Mesothelial cell of epicardium (in vitro differentiated cells): ENCODE measurements at regions not wholly inside any gene's neighbourhood (a gene's known extent, or its start where the extent isn't known, plus 50 kb on each side); places are given as distances from the start of the nearest gene placed in this dataset.

ENCODE experiments used
- DNase-seq, 2 experiments: peaks; one replicate each; pipeline ENCODE4 v3.0.0; 2021; ENCODE audit warnings: low spot score in 2 of 2; ENCODE audit not compliant: unreplicated experiment in 2 of 2
- H3K27ac Mint-ChIP-seq: 2 replicates; pipeline ENCODE4 v1.8.0; 2021; ENCODE audit warnings: mixed read lengths
- H3K27me3 Mint-ChIP-seq: 2 replicates; pipeline ENCODE4 v1.8.0; 2021; ENCODE audit warnings: low read depth, mixed read lengths
- H3K36me3 Mint-ChIP-seq: 2 replicates; pipeline ENCODE4 v1.8.0; 2021; ENCODE audit warnings: mixed read lengths
- H3K4me1 Mint-ChIP-seq: 2 replicates; pipeline ENCODE4 v1.8.0; 2021; ENCODE audit warnings: mixed read lengths
- H3K4me3 Mint-ChIP-seq: 2 replicates; pipeline ENCODE4 v1.8.0; 2021; ENCODE audit warnings: mild to moderate bottlenecking, moderate library complexity, mixed read lengths
- H3K9me3 Mint-ChIP-seq: 2 replicates; pipeline ENCODE4 v1.8.0; 2021; ENCODE audit warnings: mixed read lengths
- CTCF ChIP-seq: fragments of 200-600 bp; sonication (generic); IDR thresholded peaks from one replicate; pipeline ENCODE4 v1.5.0; 2021; ENCODE audit warnings: antibody characterized with exemption; ENCODE audit not compliant: unreplicated experiment

DNA sequence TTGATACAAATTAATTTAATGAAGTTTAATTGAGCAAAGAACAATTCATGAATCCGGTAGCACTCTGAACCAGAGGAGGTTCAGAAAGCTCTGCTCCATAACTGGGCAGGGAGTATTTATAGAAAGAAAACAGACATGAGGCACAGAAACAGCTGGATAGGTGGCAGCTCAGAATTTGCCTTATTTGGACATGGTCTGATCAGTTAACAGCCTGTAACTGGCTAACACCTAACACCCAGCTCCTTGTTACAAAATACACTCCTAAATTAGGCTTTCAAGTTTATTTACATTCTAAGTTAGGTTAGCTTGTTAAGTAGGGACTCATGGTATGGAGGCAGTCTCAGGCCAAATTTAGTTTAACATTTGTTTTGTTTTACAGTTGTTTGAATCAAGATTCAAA is 67.8 kb upstream of the TMCC3 start:
- Mint-ChIP-seq H3K4me3 (no peak overlapping the region), H3K4me1 (peaks cover 14% of the 10 kb centered on the region), H3K36me3 (no peaks in the 10 kb centered on the region), H3K9me3 (no peaks in the 10 kb centered on the region), H3K27me3 (no peaks in the 10 kb centered on the region), H3K27ac (no peak overlapping the region)
- no peak for DNase-seq
- TF ChIP-seq CTCF, result no peak

GRCh38 chr12:94717656-94718055 is 67.3 kb upstream of the TMCC3 start:
- Mint-ChIP-seq H3K27me3 (no peaks in the 10 kb centered on the region), H3K9me3 (no peaks in the 10 kb centered on the region), H3K4me1 (peaks cover 17% of the 10 kb centered on the region), H3K27ac (no peak overlapping the region), H3K4me3 (no peak overlapping the region), H3K36me3 (no peaks in the 10 kb centered on the region)
- DNase-seq, result no peak
- no peak for TF ChIP-seq CTCF

DNA sequence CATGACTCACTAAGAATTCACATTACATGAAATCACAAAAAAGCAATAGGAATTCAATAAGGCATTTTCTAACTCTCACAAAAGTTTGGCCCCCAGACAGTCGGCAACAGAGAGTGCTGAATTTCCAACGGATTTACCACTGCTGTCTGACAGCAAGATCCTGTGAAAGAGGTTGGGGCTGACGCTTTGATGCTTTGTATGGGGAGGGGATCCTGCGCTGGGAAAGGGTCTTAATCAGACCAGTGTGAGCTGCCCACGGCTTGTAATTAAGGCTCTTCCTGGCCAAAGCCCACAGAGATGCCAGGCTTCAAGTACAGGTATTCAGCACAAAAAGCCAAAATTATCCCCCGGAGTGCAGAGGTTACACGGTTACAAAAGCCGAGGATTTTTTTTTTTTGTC is 66.8 kb upstream of the TMCC3 start:
- peak overlapping the region; percentile 59 for H3K27ac Mint-ChIP-seq

GRCh38 chr12:94716339-94716738 is 66.0 kb upstream of the TMCC3 start:
- no peak for DNase-seq
- no peaks in the 10 kb centered on the region for H3K36me3 Mint-ChIP-seq
- TF ChIP-seq CTCF, result no peak
- no peak overlapping the region for H3K4me3 Mint-ChIP-seq
- no peaks in the 10 kb centered on the region for H3K9me3 Mint-ChIP-seq
- no peaks in the 10 kb centered on the region for H3K27me3 Mint-ChIP-seq
- H3K27ac Mint-ChIP-seq, result no peak overlapping the region
- peaks cover 17% of the 10 kb centered on the region for H3K4me1 Mint-ChIP-seq

More for the DNA sequence above, 66.8 kb upstream of the TMCC3 start:
- TF ChIP-seq CTCF, result no peak
- Mint-ChIP-seq H3K27me3 (no peaks in the 10 kb centered on the region), H3K36me3 (no peaks in the 10 kb centered on the region), H3K9me3 (no peaks in the 10 kb centered on the region), H3K4me3 (no peak overlapping the region), H3K4me1 (peaks cover 17% of the 10 kb centered on the region)
- no peak for DNase-seq

GRCh38 chr12:94714378-94715114 is 64.2 kb upstream of the TMCC3 start:
- Mint-ChIP-seq H3K36me3 (no peaks in the 10 kb centered on the region), H3K4me3 (no peak overlapping the region), H3K9me3 (no peaks in the 10 kb centered on the region), H3K27me3 (no peaks in the 10 kb centered on the region), H3K4me1 (peaks cover 17% of the 10 kb centered on the region), H3K27ac (no peak overlapping the region)
- no peak for TF ChIP-seq CTCF
- DNase-seq, result no peak
